KOPT-K1 (cell line): ENCODE measurements at regions not wholly inside any gene's neighbourhood (a gene's known extent, or its start where the extent isn't known, plus 50 kb on each side); places are given as distances from the start of the nearest gene placed in this dataset.
"Not testable (repeated sequence)": the region's sequence is repeated elsewhere in the genome, so short reads cannot be mapped to it uniquely, and the experiment has no call there.

ENCODE experiments used
- H3K27ac ChIP-seq: fragments of 200-600 bp; sonication (generic); 2 replicates; pipeline ENCODE4 v1.5.1; 2016; ENCODE audit warnings: antibody characterized with exemption, mild to moderate bottlenecking, low read depth, low read length; ENCODE audit not compliant: poor library complexity, severe bottlenecking
- H3K36me3 ChIP-seq: fragments of 200-600 bp; sonication (generic); 2 replicates; pipeline ENCODE4 v1.5.1; 2017; ENCODE audit warnings: antibody characterized with exemption, mild to moderate bottlenecking, low read length, moderate library complexity; ENCODE audit not compliant: insufficient read depth
- H3K9me3 ChIP-seq: fragments of 200-600 bp; sonication (generic); 2 replicates; pipeline ENCODE4 v1.5.1; 2017; ENCODE audit warnings: antibody characterized with exemption, low read length, mild to moderate bottlenecking; ENCODE audit not compliant: insufficient read depth, poor library complexity, severe bottlenecking

DNA sequence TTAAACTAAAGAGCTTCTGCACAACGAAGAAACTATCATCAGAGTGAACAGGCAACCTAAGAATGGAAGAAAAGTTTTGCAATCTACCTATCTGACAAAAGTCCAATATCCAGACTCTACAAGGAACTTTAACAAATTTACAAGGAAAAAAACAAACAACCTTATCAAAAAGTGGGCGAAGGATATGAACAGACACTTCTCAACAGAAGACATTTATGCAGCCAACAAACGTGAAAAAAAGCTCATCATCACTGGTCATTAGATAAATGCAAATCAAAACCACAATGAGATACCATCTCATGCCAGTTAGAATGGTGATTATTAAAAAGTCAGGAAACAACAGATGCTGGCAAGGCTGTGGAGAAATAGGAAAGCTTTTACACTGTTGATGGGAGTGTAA is 55.5 kb upstream of the XPO1 start:
- H3K27ac ChIP-seq, H3K36me3 ChIP-seq, H3K9me3 ChIP-seq: not testable (repeated sequence)

DNA sequence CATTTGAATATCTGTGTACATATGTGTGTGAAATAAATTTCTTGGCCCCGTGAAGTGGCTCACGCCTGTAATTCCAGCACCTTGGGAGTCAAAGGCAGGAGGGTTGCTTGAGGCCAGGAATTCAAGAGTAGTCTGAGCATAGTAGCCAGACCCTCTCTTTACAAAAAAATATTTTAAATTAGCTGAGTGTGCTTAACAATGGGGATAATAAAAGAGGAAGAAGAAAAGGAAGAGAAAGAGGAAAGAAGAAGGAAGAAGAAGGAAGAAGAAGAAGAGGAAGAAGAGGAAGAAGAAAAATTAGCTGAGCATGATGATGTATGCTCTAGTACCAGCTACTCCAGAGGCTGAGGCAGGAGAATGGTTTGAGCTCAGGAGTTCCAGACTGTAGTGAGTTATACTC is 52.1 kb upstream of the XPO1 start:
- H3K9me3 ChIP-seq = peaks cover 8% of the 10 kb centered on the region
- H3K36me3 ChIP-seq = no peaks in the 10 kb centered on the region
- H3K27ac ChIP-seq = no peak overlapping the region

GRCh38 chr2:61588566-61588965 is 50.4 kb upstream of the XPO1 start:
- H3K27ac ChIP-seq = no peak overlapping the region
- H3K9me3 ChIP-seq = peaks cover 5% of the 10 kb centered on the region
- no peaks in the 10 kb centered on the region for H3K36me3 ChIP-seq
